ENCODE measurements at regions not wholly inside any gene's neighbourhood (a gene's known extent, or its start where the extent isn't known, plus 50 kb on each side); places are given as distances from the start of the nearest gene placed in this dataset.
"Not testable (repeated sequence)": the region's sequence is repeated elsewhere in the genome, so short reads cannot be mapped to it uniquely, and the experiment has no call there.

DNA sequence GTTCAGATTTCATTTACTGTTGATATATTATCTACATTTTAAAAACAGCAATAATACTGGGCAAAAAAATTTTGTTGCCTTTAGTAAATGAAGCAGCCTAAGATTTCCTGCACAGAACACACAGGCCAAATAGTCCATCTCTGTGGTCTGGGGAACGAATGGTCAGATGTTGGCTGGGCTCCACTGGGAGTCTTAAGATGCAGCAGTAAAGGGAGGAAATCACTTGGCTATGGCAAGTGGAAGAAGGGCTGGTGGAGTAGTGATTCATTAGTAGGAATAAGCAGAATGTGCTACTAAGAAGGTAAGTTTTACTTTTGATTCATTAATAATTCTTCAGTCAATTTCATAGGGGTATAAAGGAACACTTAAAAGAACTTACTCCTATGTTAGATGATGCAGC lies 91.1 kb upstream of the ARRDC3 start:
- Histone ChIP-seq H3K27ac (no peak overlapping the region), H3K4me3 (no peak overlapping the region), H3K4me1 (replicated peaks in 1 of 2) (no peaks in the 10 kb centered on the region)
- in situ Hi-C loops (cut with MboI; ENCODE audit: low pct_unique_long_range_greater_than_20kb in 2 of 9, low sequenced_read_pairs in 9 of 9, unreplicated experiment in 9 of 9), result no loop called here
- 11 to 80% (median 52%) methylated on average over 1 of the region's 1 CpG; no CpG with 5 or more reads in 2 of the 10 experiments for WGBS, 10 experiments
- no peak for ATAC-seq (replicated peaks in 6 of 8)

- no peak for ATAC-seq (replicated peaks in 6 of 8)
- Histone ChIP-seq H3K27ac (no peak overlapping the region), H3K4me3 (no peak overlapping the region), H3K4me1 (replicated peaks in 1 of 2) (no peaks in the 10 kb centered on the region)
- WGBS, 10 experiments, result 0 to 100% (median 70%) methylated on average over 1 of the region's 1 CpG; no CpG with 5 or more reads in 2 of the 10 experiments
- in situ Hi-C loops (cut with MboI; ENCODE audit: low pct_unique_long_range_greater_than_20kb in 2 of 9, low sequenced_read_pairs in 9 of 9, unreplicated experiment in 9 of 9), result no loop called here
Measured at GRCh38 chr5:91472631-91473030, 89.5 kb upstream of the ARRDC3 start.

- H3K4me3 ChIP-seq, result no peak overlapping the region
- WGBS, 10 experiments, result 39 to 93% (median 84%) methylated on average over 4 to 10 of the region's 10 CpGs; no CpG with 5 or more reads in 1 of the 10 experiments
- no peak overlapping the region for H3K27ac ChIP-seq
- no peak for ATAC-seq (replicated peaks in 6 of 8)
- in situ Hi-C loops (cut with MboI; ENCODE audit: low pct_unique_long_range_greater_than_20kb in 2 of 9, low sequenced_read_pairs in 9 of 9, unreplicated experiment in 9 of 9), result no loop called here
- H3K4me1 ChIP-seq (replicated peaks in 1 of 2), result no peaks in the 10 kb centered on the region
Measured at GRCh38 chr5:91469517-91470165, 86.5 kb upstream of the ARRDC3 start.

DNA sequence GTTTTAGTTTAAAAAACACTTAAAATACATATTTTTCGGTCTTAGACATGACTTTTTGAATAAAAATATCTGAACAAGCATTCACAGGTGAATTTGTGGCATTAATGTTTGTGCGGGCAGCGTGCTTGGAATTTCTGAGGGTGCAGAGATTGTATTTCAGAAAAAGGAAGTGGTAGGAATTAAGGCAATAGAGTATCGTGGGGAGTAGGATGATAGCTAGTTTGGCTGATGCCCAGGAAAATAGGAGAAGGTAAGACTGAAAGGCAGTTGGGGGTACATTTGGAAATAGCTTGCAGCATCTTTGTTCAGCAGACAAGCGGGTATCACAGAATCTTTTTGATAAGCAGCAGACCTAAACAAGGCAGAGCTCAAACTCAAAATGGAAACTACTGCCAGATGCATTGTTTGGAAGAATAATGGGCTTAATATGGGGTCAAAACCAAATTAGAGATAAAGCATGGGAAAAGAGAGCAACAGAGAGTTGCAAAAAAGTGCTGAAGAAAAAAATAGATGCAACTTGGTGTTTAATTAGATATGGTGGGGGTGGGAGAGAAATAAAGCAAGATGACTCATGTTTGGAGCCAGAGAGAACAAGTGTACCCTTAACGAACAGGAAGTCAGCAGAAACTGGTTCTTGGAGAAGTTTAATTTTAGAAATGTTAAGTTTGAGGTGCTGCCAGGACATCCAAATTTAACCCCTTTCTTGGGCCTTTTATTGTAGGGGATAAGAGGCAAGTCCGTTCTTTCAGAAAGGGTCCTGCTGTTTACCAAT lies 85.7 kb upstream of the ARRDC3 start:
- Histone ChIP-seq H3K4me1 (replicated peaks in 1 of 2) (no peaks in the 10 kb centered on the region), H3K27ac (no peak overlapping the region), H3K4me3 (no peak overlapping the region)
- ATAC-seq (replicated peaks in 6 of 8), result no peak
- 38 to 100% (median 92%) methylated on average over 3 to 7 of the region's 7 CpGs for WGBS, 10 experiments
- in situ Hi-C loops (cut with MboI; ENCODE audit: low pct_unique_long_range_greater_than_20kb in 2 of 9, low sequenced_read_pairs in 9 of 9, unreplicated experiment in 9 of 9), result no loop called here

DNA sequence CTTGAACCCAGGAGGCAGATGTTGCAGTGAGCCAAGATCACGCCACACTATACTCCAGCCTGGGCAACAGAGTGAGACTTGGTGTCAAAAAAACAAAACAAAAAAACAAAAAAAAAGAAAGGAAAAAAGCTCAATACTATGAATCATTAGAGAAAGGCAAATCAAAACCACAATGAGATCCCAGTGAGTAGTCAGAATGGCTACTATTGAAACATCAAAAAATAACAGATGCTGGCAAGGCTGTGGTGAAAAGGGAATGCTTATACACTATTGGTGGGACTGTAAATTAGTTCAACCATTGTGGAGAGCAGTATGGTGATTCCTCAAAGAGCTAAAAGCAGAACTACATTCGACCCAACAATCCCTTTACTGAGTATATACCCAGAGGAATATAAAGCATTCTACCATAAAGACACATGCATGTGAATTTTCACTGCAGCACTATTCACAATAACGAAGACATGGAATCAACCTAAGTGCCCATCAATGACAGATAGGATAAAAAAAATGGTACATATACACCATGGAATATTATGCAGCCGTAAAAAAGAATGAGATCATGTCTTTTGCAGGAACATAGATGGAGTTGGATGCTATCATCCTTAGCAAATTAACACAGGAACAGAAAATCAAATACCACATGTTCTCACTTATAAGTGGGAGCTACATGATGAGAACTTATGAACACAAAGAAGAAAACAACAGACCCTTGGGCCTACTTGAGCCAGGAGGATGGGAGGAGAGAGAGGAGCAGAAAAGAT lies 81.9 kb upstream of the ARRDC3 start:
- in situ Hi-C loops (cut with MboI; ENCODE audit: low pct_unique_long_range_greater_than_20kb in 2 of 9, low sequenced_read_pairs in 9 of 9, unreplicated experiment in 9 of 9), result no loop called here
- Histone ChIP-seq H3K4me1 (replicated peaks in 1 of 2) (no peaks in the 10 kb centered on the region), H3K4me3 (no peak overlapping the region), H3K27ac (no peak overlapping the region)
- WGBS, 10 experiments, result 15 to 100% (median 87%) methylated on average over 2 to 4 of the region's 4 CpGs; no CpG with 5 or more reads in 1 of the 10 experiments
- ATAC-seq (replicated peaks in 6 of 8), result no peak

- in situ Hi-C loops (cut with MboI; ENCODE audit: low pct_unique_long_range_greater_than_20kb in 2 of 9, low sequenced_read_pairs in 9 of 9, unreplicated experiment in 9 of 9), result no loop called here
- no peak overlapping the region for H3K4me3 ChIP-seq
- no peak overlapping the region for H3K27ac ChIP-seq
- 33 to 100% (median 87%) methylated on average over 1 of the region's 1 CpG; no CpG with 5 or more reads in 2 of the 10 experiments for WGBS, 10 experiments
- ATAC-seq (replicated peaks in 6 of 8), result peak in 7 of 8 experiments; percentile 48 to 75 (median 54)
- no peaks in the 10 kb centered on the region for H3K4me1 ChIP-seq (replicated peaks in 1 of 2)
Measured at GRCh38 chr5:91457681-91458058, 74.6 kb upstream of the ARRDC3 start.

GRCh38 chr5:91456928-91457680 lies 74.0 kb upstream of the ARRDC3 start:
- no peaks in the 10 kb centered on the region for H3K4me1 ChIP-seq (replicated peaks in 1 of 2)
- peak in 3 of 8 experiments; percentile 70 to 98 (median 96) for ATAC-seq (replicated peaks in 6 of 8)
- H3K27ac ChIP-seq, result no peak overlapping the region
- 0 to 80% (median 40%) methylated on average over 1 to 2 of the region's 2 CpGs; no CpG with 5 or more reads in 1 of the 10 experiments for WGBS, 10 experiments
- in situ Hi-C loops (cut with MboI; ENCODE audit: low pct_unique_long_range_greater_than_20kb in 2 of 9, low sequenced_read_pairs in 9 of 9, unreplicated experiment in 9 of 9), result no loop called here
- H3K4me3 ChIP-seq, result no peak overlapping the region

DNA sequence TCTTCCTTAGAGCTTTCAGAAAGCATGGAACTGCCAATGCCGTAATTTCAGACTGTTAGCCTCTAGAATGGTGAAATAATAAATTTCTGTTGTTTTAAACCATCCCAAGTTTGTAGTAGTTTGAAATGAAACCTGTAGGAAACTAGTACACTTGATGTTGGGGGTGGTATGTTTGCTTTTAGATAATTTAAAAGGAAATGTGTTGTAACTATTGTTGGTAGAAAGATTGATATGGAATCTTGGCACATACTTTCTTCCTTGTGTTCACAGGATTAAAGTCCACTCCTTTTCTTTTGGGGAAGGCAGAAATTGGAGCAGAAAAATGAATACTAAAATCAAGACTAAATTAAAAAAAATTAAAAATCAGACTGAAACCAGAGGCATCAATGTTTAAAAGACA lies 66.0 kb upstream of the ARRDC3 start:
- 33 to 100% (median 100%) methylated on average over 1 of the region's 1 CpG; no CpG with 5 or more reads in 3 of the 10 experiments for WGBS, 10 experiments

GRCh38 chr5:91448079-91448478 lies 65.0 kb upstream of the ARRDC3 start:
- in situ Hi-C loops (cut with MboI; ENCODE audit: low pct_unique_long_range_greater_than_20kb in 2 of 9, low sequenced_read_pairs in 9 of 9, unreplicated experiment in 9 of 9); H3K4me1 ChIP-seq (replicated peaks in 1 of 2); H3K4me3 ChIP-seq; H3K27ac ChIP-seq; ATAC-seq (replicated peaks in 6 of 8): not testable (repeated sequence)
- WGBS, 10 experiments, result 57 to 100% (median 88%) methylated on average over 1 to 2 of the region's 2 CpGs; no CpG with 5 or more reads in 2 of the 10 experiments

More for the DNA sequence above, 66.0 kb upstream of the ARRDC3 start:
- H3K27ac ChIP-seq, result no peak overlapping the region
- in situ Hi-C loops (cut with MboI; ENCODE audit: low pct_unique_long_range_greater_than_20kb in 2 of 9, low sequenced_read_pairs in 9 of 9, unreplicated experiment in 9 of 9), result no loop called here
- H3K4me3 ChIP-seq, result no peak overlapping the region
- no peak for ATAC-seq (replicated peaks in 6 of 8)
- no peaks in the 10 kb centered on the region for H3K4me1 ChIP-seq (replicated peaks in 1 of 2)

- H3K4me3 ChIP-seq; in situ Hi-C loops (cut with MboI; ENCODE audit: low pct_unique_long_range_greater_than_20kb in 2 of 9, low sequenced_read_pairs in 9 of 9, unreplicated experiment in 9 of 9); H3K4me1 ChIP-seq (replicated peaks in 1 of 2); ATAC-seq (replicated peaks in 6 of 8); H3K27ac ChIP-seq: not testable (repeated sequence)
- 50 to 92% (median 78%) methylated on average over 2 to 3 of the region's 3 CpGs; no CpG with 5 or more reads in 7 of the 10 experiments for WGBS, 10 experiments
Measured at GRCh38 chr5:91446880-91447279, 63.8 kb upstream of the ARRDC3 start.

- no peak for ATAC-seq (replicated peaks in 6 of 8)
- Histone ChIP-seq H3K4me3 (no peak overlapping the region), H3K4me1 (replicated peaks in 1 of 2) (no peaks in the 10 kb centered on the region), H3K27ac (no peak overlapping the region)
- in situ Hi-C loops (cut with MboI; ENCODE audit: low pct_unique_long_range_greater_than_20kb in 2 of 9, low sequenced_read_pairs in 9 of 9, unreplicated experiment in 9 of 9), result no loop called here
- WGBS, 10 experiments, result 67 to 100% (median 100%) methylated on average over 1 of the region's 1 CpG; no CpG with 5 or more reads in 1 of the 10 experiments
Measured at GRCh38 chr5:91443761-91444467, 60.8 kb upstream of the ARRDC3 start.

DNA sequence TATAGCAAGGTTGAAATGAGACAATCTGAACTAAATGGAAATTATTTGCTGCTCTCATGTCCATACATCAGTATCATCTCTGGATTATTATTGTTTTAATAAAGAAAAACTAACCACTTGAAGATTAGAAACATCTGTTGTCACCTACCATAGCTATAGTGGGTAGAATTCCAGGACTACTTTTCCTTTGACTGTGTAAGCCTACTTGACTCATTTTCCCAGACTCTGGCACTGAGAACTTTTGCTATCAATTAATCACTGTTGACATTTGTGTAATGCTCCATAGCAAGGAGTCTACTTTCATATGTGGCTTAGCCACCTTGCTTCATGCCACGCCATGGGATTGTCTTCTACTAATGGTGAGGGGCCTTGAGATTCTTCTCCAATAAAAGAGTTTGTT lies 59.9 kb upstream of the ARRDC3 start:
- in situ Hi-C loops (cut with MboI; ENCODE audit: low pct_unique_long_range_greater_than_20kb in 2 of 9, low sequenced_read_pairs in 9 of 9, unreplicated experiment in 9 of 9), result no loop called here
- 40 to 100% (median 85%) methylated on average over 1 of the region's 1 CpG; no CpG with 5 or more reads in 4 of the 10 experiments for WGBS, 10 experiments
- no peaks in the 10 kb centered on the region for H3K4me1 ChIP-seq (replicated peaks in 1 of 2)
- H3K4me3 ChIP-seq, result no peak overlapping the region
- ATAC-seq (replicated peaks in 6 of 8), result no peak
- no peak overlapping the region for H3K27ac ChIP-seq
